Mammary epithelial cell (primary cell): ENCODE measurements at regions not wholly inside any gene's neighbourhood (a gene's known extent, or its start where the extent isn't known, plus 50 kb on each side); places are given as distances from the start of the nearest gene placed in this dataset.

ENCODE experiments used
- EZH2 ChIP-seq: IDR thresholded peaks from 2 replicates; pipeline ENCODE4 v1.6.1; 2012; ENCODE audit warnings: low read length, inconsistent platforms, borderline replicate concordance
- TF ChIP-seq, protein P1 (sequence below), 2 donors: IDR thresholded peaks in 1 of 2; conservative IDR thresholded peaks in 1 of 2; 2 replicates each; pipeline ENCODE4 v1.5.1; 2011 to 2012; ENCODE audit warnings: inconsistent platforms in 2 of 2, low read length in 2 of 2, mild to moderate bottlenecking in 2 of 2, control low read depth in 1 of 2, low read depth in 1 of 2; ENCODE audit not compliant: insufficient read depth in 1 of 2; ENCODE audit errors: extremely low read depth in 1 of 2

DNA sequence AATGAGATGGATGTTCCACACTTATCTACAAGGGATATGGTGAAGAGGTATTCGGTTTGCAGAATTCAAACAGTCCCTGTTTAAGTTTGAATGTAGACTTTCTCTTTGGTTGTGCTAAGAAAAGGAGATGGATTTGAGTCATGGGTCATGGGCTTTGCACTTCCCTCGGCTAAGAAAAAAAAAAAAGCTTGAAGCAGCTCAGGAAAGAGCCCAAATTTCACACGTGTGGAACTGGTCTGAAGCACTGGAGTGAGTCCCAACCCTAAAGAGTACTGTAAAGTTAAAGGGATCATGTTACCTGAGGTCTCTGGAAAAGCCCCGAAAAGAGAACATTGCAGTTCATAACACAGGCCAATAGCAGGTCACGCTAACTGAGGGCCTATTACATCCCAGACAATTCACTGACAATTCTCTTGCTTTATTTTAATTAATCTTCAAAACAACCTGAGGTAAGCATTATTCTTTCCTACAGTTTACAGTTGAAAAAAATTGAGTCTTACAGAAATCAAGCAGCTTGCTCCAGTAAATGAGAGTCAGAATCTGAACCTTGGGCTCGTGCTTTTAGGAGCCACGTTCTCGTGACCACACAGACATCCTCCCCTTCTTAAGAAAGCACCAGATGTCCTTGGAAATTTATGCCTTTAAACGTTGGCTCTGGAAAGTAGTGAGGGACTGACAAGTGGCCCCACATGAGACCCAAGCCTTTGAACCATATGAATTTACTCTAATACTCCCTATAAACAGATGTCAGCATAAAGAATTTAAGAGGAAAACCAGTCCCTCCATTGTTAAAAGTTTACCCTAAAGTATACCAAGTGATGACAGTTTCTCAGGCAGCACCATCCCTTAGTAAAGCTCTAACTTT, 89.3 kb downstream of the MAD2L1 start:
- TF ChIP-seq, protein P1, sequence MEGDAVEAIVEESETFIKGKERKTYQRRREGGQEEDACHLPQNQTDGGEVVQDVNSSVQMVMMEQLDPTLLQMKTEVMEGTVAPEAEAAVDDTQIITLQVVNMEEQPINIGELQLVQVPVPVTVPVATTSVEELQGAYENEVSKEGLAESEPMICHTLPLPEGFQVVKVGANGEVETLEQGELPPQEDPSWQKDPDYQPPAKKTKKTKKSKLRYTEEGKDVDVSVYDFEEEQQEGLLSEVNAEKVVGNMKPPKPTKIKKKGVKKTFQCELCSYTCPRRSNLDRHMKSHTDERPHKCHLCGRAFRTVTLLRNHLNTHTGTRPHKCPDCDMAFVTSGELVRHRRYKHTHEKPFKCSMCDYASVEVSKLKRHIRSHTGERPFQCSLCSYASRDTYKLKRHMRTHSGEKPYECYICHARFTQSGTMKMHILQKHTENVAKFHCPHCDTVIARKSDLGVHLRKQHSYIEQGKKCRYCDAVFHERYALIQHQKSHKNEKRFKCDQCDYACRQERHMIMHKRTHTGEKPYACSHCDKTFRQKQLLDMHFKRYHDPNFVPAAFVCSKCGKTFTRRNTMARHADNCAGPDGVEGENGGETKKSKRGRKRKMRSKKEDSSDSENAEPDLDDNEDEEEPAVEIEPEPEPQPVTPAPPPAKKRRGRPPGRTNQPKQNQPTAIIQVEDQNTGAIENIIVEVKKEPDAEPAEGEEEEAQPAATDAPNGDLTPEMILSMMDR (conservative IDR thresholded peaks at IDR 0.05 in 1 of 2, IDR thresholded peaks at IDR 0.05 in 1 of 2; ENCODE audit: extremely low read depth in 1 of 2, insufficient read depth in 1 of 2, low read depth in 1 of 2, low read length in 2 of 2) = no peak
- TF ChIP-seq EZH2 = no peak
